GM12872 (cell line): ENCODE measurements at regions not wholly inside any gene's neighbourhood (a gene's known extent, or its start where the extent isn't known, plus 50 kb on each side); places are given as distances from the start of the nearest gene placed in this dataset.

Experiments
- CTCF ChIP-seq: IDR thresholded peaks from 3 replicates; pipeline ENCODE4 v1.5.1; 2011; ENCODE audit warnings: low read depth, mild to moderate bottlenecking, low read length, moderate library complexity; ENCODE audit not compliant: insufficient read depth

GRCh38 chr6:119407156-119407555, 57.6 kb upstream of the MAN1A1 start:
- no peak for TF ChIP-seq CTCF
